ENCODE measurements at regions not wholly inside any gene's neighbourhood (a gene's known extent, or its start where the extent isn't known, plus 50 kb on each side); places are given as distances from the start of the nearest gene placed in this dataset.

GRCh38 chr17:55582897-55583296 lies 71.6 kb upstream of the SMIM36 start:
- DNase-seq (ENCODE audit: low spot score), result no peak

GRCh38 chr17:55580596-55581133 lies 69.4 kb upstream of the SMIM36 start:
- DNase-seq (ENCODE audit: low spot score), result no peak

- DNase-seq (ENCODE audit: low spot score), result no peak
These were observed 66.4 kb upstream of the SMIM36 start for GRCh38 chr17:55577687-55578086.

- no peak for DNase-seq (ENCODE audit: low spot score)
These were observed 65.8 kb upstream of the SMIM36 start for GRCh38 chr17:55576996-55577586.

DNA sequence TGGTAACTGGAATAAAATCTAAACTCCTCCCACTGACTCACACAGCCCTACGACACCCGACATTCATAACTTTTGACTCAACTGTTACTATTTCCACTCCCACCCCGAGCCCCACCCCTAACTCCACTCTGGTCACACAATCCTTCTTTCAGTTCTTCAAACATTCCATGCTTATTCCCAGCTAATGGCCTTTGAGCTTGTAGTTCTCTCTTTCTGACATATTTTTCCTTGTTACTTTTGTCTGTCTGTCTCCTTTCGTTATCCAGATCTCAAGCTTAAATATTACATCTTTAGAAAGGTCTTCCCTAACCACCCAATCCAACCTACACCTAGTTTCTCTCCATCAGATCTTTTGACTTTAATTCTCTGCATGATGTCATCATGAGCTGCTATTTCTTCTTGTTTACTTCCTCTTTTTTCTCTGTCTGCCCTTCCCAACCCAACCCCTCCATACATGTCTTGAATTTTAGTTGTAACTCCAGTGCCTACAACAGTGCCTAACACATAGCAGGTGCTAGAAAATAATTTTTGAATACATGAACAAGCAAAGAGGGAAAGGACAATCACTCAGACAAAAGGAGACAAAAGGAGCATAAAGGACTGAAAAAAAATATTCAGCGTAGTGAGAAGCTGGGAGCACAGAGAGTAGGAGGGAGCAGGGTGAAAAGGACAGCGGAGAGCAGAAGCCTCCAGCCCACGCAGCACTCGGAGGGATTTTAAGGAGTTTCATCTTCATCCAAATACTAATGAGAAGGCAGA lies 65.2 kb upstream of the SMIM36 start:
- no peak for DNase-seq (ENCODE audit: low spot score)

- no peak for DNase-seq (ENCODE audit: low spot score)
These were observed 63.9 kb upstream of the SMIM36 start for GRCh38 chr17:55575058-55575636.

- no peak for DNase-seq (ENCODE audit: low spot score)
These were observed 61.3 kb upstream of the SMIM36 start for GRCh38 chr17:55572599-55572998.

DNA sequence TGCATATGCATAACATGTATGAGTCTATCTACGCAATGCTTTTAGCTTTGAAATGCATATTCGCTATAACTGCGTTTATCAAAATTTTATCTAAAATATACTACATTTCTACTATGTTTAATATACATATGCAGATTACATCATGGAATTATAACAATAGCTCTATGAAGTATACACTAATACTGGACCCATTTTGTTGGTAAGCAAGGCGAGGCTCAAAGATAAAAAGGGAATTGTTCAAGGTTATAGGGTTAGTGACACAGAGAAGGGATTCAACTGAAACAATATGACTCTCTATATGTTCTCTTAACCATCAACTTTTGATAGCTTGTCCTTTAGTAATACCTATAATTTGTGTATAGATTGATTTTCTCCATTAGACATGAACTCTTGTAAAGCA lies 60.9 kb upstream of the SMIM36 start:
- no peak for DNase-seq (ENCODE audit: low spot score)

- DNase-seq (ENCODE audit: low spot score), result no peak
These were observed 59.8 kb upstream of the SMIM36 start for GRCh38 chr17:55571095-55571494.

DNA sequence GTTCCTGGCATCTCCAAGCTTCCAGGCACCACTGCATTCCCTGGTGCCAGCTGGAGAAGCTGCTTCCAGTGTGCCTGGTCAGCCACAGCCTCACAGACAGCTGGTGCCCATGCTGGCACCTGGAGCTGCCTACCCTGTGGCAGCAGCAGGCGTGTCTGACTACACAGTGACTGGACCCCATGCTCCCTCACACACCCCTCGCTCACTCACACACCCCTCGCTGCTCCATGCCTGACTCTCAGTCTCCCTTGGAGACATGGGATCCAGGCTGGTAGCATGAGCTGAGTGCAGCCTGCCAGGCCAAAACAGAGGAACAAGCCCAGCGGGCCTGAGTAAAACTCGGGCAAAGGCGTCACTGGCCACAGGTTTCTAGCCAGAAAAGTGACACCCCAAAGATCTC lies 59.1 kb upstream of the SMIM36 start:
- no peak for DNase-seq (ENCODE audit: low spot score)

DNA sequence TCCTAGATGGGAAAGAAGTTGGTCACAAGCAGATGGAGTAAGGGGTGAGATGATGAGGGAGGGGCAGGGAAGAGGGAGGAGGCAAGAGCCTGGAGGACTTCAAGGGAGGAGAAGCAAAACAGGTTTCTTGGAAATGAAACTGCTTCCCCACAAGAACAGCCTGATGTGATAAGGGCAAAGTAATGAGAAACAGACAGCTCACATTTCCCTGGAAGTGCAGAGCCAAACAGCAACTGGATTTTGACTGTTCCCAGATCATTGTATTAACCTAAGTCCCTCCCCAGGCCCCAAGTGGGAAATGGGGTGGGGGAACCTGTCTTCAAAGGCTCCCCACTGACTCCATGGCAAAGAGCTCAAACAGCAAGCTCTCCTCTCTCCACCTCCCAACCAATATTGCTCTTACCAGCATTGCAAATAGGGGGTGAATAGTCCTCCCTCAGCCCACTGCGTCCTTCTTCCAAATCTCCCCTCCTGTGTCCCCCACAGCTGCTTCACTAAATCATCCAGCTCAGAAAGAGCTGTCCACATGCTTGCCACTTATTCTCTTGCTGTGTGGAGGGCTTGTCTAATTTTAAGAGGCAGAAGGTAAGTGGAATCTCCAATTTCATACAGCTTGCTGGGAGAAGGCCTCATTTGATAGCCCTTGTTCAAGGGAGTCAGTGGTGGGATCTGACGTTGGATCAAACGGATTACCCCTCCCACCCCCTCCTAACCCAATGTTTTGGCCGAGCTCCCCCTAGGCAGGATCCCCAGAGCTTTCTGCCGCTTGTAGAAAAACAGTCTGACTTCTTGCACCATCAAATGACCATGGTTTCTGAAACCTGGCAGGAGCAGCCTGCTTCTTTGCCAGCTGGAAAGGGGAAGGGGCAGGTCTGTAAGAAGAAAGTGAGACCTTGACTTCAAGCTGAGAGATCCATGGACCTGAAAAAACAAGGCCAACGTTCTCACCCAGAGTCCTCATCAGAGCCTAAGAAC lies 56.3 kb upstream of the SMIM36 start:
- no peak for DNase-seq (ENCODE audit: low spot score)

DNA sequence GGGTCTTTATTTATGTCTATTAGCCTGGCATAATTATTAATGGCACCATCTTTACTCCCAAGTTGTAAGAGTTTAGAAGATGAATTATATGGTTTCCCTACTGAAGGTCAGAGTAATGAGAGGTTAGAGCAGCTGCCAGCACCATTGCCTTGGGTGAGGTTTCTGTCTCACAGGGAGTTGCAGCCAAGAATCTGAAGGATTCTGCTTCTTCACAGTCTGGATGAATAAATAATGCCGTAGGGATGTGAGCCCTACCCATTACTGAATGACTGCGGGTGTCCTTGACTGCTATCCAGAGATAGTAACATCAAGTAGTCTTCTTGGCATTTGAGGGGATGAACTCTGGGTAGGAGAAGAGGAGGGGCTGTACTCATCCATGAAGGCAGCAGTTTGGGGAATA lies 52.8 kb upstream of the SMIM36 start:
- DNase-seq (ENCODE audit: low spot score), result no peak

- no peak for DNase-seq (ENCODE audit: low spot score)
These were observed 52.1 kb upstream of the SMIM36 start for GRCh38 chr17:55563363-55563762.

DNA sequence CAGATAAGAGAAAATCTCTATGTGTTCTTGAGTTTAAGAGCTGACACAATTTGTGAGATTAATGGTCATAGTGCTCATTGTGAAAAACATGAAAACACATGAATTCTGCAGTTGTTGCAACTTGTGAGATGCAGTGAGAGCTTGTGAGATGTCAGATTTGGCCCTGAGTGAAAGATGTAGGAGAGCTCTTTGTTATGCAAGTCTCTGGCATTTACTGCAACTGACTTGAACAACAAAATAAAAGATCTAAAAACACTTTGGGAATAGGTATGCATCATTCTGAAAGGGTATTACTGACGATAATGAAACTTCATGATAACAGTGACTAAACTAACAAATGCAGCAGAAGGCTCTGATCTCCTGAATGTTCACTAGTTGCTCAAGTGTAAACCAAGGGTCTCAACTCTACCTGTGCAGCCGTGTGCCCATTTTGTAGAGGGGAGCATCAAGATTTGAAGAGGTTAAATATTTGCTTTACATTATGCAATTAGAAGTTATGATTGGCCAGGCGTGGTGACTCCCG lies 50.8 kb upstream of the SMIM36 start:
- DNase-seq (ENCODE audit: low spot score), result no peak

DNA sequence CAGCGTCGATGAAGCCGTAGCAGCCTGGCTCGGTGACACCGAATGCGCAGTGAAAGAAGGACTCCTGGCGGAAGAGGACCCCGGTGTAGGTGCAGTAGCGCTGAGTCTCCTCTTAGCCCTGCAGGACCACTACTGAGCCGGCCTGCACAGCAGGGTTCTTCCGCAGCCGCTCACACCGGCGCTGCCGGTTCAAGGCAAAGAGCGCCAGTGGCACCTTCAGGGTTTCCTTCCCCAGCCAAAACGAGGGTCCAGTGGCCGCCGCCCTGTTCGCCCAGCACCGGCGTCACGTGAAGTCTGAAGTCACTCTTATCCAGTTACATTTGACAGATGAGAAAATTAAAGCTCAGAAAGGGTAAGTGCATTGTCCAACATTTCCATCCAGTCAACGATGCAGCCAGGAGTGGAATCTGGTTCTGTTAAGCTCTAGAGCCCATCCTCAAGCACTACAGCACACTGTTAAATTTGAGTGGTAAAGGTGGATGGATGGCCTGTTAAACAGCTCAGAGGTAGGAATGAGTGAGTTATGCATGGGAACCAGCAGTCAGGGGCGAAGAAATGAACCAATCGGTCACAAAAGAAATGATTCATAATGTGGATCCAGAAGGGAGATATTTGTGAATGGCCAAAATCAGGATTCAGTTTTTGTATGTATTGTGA lies 50.2 kb upstream of the SMIM36 start:
- no peak for DNase-seq (ENCODE audit: low spot score)

Measured in hematopoietic multipotent progenitor cell treated with erythropoietin and hydrocortisone succinate and interleukin-3 and kit ligand, for 15 days (in vitro differentiated cells).